ENCODE measurements at regions not wholly inside any gene's neighbourhood (a gene's known extent, or its start where the extent isn't known, plus 50 kb on each side); places are given as distances from the start of the nearest gene placed in this dataset.
A peak's percentile ranks its signal among the peaks of the same experiment; 100 is the strongest.

GRCh38 chr21:16976193-16976592 is 536.6 kb upstream of the CXADR start:
- no peak for DNase-seq

GRCh38 chr21:16978309-16978895 is 534.4 kb upstream of the CXADR start:
- DNase-seq: no peak

DNA sequence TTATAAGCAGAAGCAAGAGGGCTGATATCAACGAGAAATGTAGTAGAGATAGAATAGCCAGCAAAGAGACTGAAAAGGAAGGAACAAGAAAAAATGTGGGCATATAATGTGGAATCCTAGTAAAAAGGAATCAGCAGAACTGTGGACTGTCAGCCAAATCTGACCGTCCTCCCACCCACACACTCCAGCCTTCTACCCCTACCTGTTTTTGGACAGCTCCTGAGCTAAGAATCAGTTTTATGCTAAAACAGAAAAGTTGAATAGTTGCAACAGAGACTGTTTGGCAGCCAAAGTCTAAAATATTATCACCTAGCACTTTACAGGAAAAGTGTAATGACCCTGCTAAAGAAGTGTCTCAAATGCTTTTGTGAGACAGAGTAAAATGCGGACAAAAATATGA is 533.3 kb upstream of the CXADR start:
- DNase-seq: no peak

DNA sequence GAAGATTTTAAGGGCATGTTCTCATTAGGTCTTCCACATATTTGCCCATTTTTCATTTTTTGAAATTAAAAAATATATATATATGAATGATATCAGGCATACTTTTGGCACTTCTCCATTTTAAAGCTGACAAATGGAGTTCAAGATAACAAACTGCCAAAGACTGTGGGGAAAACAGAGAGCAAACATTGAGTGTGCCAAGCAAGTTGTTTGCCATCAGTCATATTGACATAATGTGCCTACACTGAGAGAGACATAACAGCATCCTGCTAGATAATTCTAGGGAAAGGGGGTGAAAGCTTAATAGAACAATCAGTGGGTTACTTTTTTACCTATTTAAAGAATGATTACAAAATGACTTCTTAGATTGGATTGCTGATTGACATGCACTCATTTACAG is 529.4 kb upstream of the CXADR start:
- no peak for DNase-seq

- no peak for DNase-seq
Measured at GRCh38 chr21:16992448-16992847, 520.4 kb upstream of the CXADR start.

- no peak for DNase-seq
Measured at GRCh38 chr21:16993416-16994038, 519.3 kb upstream of the CXADR start.

DNA sequence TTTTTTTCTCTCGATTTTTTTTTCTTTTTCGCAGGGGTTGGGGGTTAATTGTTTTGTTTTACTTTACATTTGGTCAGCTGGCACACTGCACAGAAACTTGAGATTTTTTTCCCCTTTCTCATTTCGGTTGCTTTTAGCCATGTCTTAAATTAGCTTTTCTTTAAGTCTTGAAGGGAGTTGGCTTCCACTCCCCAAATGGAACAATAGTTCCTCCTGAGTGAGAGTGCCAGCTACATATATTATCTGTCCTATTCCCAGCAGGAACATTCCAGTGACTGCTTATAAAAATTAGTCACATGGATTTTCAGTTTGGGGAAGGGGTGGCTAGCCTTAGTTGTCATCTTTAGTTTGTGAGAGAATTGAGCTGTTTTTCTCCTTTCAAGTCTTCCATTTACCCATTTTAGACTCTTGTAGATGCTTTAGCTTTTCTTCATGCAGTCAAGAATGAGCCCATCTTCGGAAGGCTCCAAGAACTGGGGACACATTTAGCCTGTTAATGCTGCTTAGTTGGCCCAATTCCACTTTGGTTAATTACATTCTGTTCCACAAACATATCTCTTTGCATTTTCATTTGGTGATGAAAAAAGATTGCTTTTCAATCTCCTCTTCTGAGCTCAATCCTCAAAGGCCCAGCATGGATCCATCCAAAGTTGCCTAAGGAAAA is 510.1 kb upstream of the CXADR start:
- DNase-seq: no peak

GRCh38 chr21:17003258-17003615 is 509.6 kb upstream of the CXADR start:
- DNase-seq: no peak

- DNase-seq: no peak
Measured at GRCh38 chr21:17003763-17004373, 509.0 kb upstream of the CXADR start.

- no peak for DNase-seq
Measured at GRCh38 chr21:17032141-17032655, 480.6 kb upstream of the CXADR start.

- DNase-seq: no peak
Measured at GRCh38 chr21:17044696-17045095, 468.1 kb upstream of the CXADR start.

GRCh38 chr21:17045214-17045853 is 467.5 kb upstream of the CXADR start:
- peak in 1 of 3 donors; percentile 2 for DNase-seq

DNA sequence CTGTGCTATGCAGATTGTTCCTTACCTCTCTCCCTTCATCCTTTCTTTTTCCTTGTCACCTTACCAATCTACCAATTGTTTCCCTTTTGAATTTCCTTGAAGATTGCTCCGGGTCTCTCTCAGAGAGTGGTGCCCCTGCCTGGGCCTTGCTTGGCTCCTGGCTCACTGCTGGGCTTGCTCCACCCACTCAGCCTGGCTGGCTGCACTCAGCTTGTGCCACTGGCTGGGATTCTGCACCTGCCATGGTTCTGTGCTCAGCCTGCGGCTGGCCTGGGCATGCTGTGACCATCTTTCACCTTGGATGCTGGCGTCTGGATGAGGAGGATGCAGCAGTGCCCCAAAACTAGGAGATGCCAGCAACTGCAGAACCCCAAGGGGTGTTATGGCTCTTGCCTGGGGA is 463.9 kb upstream of the CXADR start:
- DNase-seq: no peak

DNA sequence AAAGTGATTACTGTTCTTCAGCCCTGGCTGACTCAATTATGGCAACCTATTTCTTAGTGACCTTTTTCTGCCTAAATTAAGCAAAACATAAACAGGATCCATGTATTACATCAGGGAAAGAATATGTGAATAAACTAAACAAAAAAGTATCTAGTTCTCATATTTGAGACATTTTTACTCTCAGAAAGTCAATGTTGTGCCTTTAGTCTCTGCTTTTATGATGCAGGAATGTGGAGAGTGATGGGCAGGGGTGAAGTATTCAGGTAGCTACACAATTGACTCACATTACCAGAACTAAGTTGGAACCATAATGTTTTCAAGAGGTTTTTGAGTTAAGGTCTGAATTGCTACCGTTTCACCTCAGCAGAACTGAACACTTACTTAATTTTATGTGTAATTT is 462.7 kb upstream of the CXADR start:
- DNase-seq: no peak

DNA sequence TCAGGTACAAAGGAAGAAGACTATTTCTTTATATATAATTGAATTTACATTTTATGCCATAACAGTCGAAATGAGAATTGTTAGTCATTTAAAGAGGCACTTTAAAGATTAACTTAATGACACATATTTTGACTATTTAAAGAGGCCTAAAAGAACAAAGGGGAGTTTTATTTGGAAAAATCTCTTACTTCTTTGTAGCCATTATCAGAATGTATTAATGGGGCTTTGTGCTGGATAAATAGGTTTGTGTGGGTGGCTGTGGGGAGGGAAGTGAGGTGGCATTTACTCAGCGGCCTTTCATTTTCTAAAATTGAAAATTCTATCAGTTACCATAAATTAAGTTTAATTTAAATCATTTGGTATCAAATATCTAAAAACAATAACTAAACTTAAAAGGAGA is 462.2 kb upstream of the CXADR start:
- DNase-seq: no peak

GRCh38 chr21:17051054-17051453 is 461.8 kb upstream of the CXADR start:
- no peak for DNase-seq

GRCh38 chr21:17053321-17053720 is 459.5 kb upstream of the CXADR start:
- no peak for DNase-seq

- no peak for DNase-seq
Measured at GRCh38 chr21:17059936-17060335, 452.9 kb upstream of the CXADR start.

DNA sequence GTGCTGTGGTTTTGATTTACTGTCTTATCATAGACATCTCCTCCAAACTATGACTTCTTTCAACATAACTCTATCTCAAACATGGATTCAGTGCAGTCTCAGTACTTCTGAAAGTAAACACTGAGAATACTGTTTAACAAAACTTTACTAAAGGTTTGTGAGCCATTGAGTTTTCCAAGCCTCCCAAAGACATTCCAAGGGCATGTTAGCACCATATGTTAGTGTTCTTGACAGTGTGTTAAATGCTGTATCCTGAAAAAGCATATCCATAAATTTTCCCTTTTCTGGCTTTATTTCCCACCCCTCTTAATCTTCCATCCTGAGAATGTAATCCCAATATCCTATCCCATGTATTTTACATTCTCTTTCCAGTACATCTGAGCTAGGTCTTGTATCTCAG is 446.8 kb upstream of the CXADR start:
- no peak for DNase-seq

- no peak for DNase-seq
Measured at GRCh38 chr21:17071093-17071492, 441.8 kb upstream of the CXADR start.

GRCh38 chr21:17081193-17081592 is 431.6 kb upstream of the CXADR start:
- no peak for DNase-seq

DNA sequence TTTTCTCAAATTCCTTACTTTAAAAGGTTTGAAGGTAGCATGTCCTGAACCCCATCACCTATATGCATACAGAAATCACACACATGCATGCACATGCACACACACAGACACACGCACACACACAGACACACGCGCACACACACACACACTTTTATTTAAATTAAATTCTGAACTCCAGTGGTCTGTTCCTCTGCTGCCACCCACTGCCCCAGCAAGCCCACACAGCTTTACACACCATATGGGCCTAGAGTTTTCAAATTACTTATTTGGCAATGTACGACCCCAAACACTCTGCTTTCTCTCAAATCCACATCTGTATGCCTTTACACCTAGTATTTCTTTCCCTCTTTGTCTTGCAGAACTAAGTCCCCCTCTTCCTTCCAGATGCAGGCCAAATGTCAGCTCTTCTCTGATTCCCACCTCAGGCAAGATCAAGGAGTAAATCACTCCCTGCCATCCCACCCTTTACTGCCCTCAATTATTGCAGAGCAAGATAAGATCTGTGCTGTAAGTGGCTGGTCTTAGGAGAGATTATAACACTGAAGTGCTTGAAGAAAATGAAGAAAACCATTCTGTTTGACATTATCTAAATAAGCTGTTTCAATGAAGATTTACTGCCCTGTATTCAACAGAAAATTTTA is 429.9 kb upstream of the CXADR start:
- DNase-seq: no peak

- no peak for DNase-seq
Measured at GRCh38 chr21:17085707-17086106, 427.1 kb upstream of the CXADR start.

All from suppressor macrophage treated with lipopolysaccharide for 1 hour (primary cell).